Epithelial cell of prostate (primary cell): ENCODE measurements at regions not wholly inside any gene's neighbourhood (a gene's known extent, or its start where the extent isn't known, plus 50 kb on each side); places are given as distances from the start of the nearest gene placed in this dataset.
"Not testable (repeated sequence)": the region's sequence is repeated elsewhere in the genome, so short reads cannot be mapped to it uniquely, and the experiment has no call there.

Experiments used
- DNase-seq: peaks from one replicate; pipeline ENCODE4 v3.0.0-alpha.2; 2011; ENCODE audit warnings: low read depth, low spot score
- H3K27ac ChIP-seq: fragments of 450-650 bp; 2 replicates; pipeline ENCODE4 v1.5.1; 2017; ENCODE audit warnings: mild to moderate bottlenecking

DNA sequence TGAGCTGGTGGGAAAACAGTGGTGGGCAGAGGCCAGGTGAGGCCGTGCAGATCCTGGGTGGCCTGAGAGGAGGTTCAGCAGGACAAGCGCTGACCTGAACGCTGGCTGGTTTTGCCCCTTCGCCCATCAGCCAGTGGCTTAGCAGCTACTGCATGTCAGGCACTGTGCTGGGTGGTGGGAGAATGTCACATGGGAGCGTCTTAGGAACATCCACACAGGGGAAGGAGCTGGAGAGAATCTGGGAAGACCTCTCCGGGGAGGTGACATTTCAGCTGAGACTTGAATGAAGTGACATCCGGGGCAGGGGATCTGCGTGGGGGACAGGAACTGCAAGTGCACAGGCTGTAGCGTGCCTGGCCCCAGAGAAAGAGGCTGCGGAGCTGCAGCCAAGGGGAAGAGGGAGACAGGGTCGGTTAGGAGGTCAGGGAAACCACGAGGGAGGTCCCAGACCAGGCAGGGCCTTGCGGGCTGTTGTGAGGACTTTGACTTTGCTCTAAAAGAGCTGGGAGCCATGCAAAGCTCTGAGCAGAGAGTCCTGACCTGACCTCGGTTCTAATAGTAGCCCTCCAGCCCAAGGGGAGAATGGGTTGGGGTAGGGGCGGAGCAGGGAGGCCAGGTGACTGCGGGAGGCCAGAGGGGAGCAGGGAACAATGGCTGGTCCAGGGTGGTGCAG lies 156.8 kb upstream of the PTPN1 start:
- DNase-seq, result no peak
- H3K27ac ChIP-seq, result no peak overlapping the region

GRCh38 chr20:50354721-50355589 lies 155.2 kb upstream of the PTPN1 start:
- DNase-seq, result no peak
- H3K27ac ChIP-seq, result no peak overlapping the region

- no peak overlapping the region for H3K27ac ChIP-seq
- no peak for DNase-seq
Observed at GRCh38 chr20:50355590-50356524, 154.3 kb upstream of the PTPN1 start.

DNA sequence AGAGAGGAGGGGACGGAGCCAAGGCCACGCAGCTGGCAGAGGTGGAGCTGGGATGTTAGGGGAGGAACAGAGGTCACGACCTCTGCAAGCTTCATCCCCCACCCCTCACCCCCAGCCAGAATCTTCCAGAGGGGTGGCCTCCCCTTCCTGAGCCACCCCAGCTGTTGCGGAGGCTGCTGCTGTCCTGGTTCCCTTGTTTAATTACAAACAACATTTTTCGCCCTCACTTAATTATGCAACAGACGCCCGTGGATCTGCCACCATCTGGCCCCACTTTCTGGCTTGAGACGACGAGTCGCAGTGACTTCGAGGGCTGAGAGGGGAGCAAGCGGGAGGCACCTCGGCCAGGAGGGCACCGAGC lies 153.7 kb upstream of the PTPN1 start:
- no peak for DNase-seq
- H3K27ac ChIP-seq, result no peak overlapping the region

DNA sequence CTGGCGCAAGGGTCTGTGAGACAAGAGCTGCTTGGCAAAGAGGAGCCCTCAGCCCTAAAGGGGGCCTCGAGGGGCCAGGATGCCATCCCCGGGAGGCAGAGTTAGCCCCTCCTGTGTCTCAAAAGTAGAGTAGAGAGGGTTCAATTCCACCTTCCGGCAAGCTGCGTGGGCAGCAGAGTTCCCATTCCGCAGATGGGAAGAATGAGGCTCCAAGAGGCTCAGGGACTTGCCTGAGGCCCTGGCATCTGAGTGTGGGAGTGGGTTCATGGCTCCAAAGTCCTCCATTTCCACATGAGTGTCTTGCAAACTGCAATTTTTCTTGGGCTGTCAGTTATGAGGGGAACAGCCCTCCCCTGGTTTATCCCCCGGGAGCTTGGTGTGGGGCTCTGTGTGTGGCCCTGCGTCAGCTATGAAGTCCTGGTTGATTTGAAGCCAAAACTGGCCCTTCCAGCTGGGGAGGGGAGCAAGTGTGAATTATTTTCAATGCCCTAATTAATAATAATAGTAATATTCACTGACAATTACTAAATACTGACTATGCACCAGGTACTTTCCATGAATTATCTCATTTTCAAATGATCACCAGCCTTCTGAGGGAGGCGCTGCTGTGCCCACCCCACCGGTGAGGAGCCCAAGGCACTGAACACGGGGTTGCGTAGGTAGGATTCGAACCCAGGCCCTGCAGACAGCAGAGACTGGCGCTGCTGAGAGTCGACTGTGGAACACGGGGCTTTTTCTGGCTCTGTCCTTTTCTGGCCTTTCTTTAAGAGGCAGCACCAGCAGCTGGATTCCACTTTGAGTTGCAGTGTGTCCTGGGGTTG lies 153.0 kb upstream of the PTPN1 start:
- no peak overlapping the region for H3K27ac ChIP-seq

DNA sequence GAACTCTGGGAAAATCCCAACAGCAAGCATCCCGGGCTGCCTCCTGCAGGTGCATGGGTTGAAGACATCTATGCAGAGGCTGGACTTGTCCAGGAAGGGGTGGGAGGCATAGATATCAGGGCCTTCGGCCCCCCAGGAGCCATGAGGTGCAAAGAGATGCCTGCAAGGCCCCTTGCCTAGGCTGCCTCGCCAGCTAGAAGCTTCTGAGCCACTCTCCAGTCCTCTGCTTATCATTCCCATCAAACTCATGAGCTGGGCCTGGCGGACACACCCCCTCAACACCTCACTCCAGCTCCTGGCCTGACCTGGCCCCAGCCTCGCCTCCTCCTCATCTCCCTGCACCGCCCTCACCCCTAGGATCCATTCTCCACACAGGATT lies 152.4 kb upstream of the PTPN1 start:
- DNase-seq, result no peak
- no peak overlapping the region for H3K27ac ChIP-seq

More for the DNA sequence above, 153.0 kb upstream of the PTPN1 start:
- DNase-seq, result no peak

DNA sequence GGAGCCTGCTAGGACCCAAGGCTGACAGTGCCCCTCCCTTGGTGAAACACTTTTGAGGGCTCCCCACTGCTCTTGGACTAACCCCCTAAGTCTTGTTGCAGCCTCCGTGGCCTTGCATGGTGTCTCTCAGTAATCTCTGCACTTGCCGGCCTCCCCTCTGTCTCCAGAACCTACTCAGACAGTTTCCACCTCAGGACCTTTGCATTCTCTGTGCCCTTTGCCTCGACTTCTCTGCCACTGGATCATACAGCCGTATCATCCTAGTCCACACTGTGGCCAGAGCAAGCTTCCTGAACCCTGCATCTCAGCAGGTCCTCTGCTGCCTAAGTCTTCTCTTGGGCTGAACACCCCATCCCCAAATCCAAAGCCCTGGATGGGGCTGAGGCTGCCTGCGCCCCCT lies 152.0 kb upstream of the PTPN1 start:
- no peak for DNase-seq
- no peak overlapping the region for H3K27ac ChIP-seq

DNA sequence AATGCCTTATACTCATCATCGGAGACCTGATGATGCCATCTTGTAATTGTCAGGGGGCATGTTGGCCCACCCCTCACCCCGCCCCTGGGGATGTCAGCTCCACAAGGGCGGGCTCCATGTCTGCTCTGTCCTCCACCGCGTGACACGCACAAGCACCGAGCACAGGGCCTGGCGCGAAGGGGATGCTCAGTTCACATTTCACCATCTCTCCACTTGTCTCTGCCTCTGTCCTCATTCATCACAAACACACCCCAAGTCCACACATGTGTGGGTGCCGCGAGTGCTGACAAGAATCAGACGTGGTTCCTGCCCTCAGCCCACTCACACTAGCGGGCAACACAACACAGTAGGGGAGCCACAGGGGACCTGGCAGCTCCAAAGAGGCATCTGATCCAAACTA lies 151.2 kb upstream of the PTPN1 start:
- no peak overlapping the region for H3K27ac ChIP-seq
- DNase-seq, result no peak

GRCh38 chr20:50359607-50360217 lies 150.5 kb upstream of the PTPN1 start:
- DNase-seq, result no peak
- H3K27ac ChIP-seq, result no peak overlapping the region

- DNase-seq, result no peak
- H3K27ac ChIP-seq, result no peak overlapping the region
Observed at GRCh38 chr20:50360218-50360672, 149.9 kb upstream of the PTPN1 start.

DNA sequence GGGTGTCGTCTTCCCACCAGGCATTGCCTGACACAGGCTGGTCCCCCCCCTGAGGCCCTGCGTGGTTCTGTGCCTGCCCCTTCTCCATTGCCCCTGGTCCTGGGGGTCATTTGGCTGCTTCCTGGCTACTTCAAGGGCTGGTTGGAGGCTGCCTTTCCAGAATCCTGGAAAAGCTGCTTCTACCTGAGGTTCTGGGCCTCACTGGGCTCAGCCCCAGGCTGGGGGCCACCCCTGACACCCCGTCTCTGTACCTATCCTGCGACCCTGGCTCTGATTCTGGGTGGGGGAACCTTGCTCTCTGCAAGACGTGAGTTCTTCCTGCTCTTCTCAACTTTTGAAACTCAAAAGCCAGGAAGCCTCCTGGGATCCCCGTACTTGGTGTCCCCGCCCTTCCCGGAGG lies 149.3 kb upstream of the PTPN1 start:
- no peak for DNase-seq
- no peak overlapping the region for H3K27ac ChIP-seq

GRCh38 chr20:50362177-50362576 lies 148.0 kb upstream of the PTPN1 start:
- DNase-seq, H3K27ac ChIP-seq: not testable (repeated sequence)

DNA sequence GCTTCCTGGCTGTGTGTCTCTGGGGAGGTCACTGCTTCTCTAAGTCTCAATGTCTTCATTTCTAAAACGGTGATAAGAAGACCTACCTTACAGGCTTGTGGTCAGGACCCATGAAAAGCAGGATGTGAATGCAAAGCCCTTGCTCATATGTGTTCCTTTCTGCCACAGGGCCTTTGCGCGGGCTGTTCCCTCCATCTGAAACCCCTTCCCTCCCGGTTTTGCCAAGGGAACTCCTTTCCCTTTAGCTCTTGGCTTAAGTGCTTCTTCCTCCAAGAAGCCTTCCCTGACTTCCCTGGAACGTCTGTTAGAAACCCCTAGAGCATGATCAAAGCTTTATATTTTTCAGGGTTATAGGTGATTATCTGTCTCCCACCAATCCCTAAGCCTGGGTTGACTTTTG lies 147.2 kb upstream of the PTPN1 start:
- DNase-seq, result no peak
- H3K27ac ChIP-seq, result no peak overlapping the region

DNA sequence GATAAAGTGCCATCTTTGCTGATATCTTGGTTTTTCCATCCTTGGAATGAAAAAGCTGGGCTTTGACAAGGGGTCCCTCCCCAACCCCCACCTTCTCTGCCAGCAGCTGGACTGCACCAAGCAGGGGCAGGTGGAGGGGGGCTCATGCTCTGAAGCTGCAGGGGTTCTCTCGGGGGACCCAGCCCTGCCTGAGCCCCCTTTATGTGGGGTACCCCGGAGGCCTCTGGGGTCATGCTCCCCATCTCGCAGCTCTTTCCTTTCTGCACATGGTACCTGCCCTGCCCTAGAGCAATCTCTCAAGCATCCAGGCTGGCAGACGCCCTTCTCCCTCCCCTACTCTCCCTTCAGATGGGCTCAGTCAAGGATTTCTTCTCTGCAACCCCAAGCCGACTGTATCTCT lies 146.7 kb upstream of the PTPN1 start:
- H3K27ac ChIP-seq, result no peak overlapping the region
- DNase-seq, result no peak

DNA sequence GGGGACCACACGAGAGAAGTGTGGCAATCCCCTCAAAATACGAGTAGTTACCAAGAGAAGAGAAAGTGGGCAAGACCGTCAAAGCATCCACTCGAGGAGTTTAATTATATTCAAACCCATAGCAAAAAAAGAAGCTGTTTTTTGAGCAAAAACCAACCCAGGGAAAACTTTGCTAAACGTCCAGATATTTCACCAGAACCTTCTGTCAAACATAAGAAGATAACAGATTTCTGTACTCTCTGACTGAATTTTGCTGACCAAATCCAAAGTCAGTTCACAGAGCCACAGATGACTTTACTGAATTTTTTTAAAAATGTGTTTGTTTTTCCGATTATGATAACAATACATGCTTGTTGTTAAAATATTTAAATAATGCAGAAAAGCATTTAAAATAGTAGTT lies 145.6 kb upstream of the PTPN1 start:
- no peak for DNase-seq

DNA sequence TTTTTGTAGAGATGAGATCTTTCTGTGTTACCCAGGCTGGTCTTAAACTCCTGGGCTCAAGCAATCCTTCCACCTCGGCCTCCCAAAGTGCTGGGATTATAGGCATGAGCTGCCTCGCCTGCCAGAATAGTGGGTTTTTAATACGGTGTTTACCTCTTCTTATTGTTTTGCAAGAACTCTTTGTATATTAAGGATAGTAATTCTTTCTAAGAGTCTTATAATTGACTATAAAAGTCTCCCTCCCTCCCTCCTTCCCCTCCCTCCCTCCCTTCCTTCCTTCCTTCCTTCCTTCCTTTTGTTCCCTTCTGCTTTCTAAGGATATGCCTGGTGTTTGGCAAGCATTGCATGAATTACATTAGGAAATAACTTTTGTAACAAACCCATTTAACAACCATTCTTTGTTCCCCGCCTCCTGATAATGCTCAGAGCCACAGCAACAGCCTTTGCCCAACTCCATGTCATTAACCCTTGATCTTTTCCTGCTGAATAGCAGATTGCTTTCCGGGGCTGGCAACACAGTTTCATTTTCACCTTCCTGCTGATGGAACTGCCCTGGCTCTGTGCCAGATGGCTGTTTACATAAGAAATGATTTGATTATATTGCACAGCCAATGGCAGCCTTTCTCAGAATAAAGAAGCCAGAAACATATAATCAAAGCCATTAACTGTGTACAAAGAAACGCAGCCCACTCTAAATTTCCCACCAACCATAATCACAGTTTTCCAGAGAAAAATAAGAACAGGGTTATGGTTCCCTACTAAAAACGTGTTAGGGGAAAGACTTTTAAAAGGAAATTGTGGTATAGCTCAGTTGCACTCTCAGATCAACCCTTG lies 143.7 kb upstream of the PTPN1 start:
- H3K27ac ChIP-seq, result no peak overlapping the region
- DNase-seq, result peak; percentile 22

More for the DNA sequence above, 145.6 kb upstream of the PTPN1 start:
- no peak overlapping the region for H3K27ac ChIP-seq

- H3K27ac ChIP-seq, result no peak overlapping the region
- no peak for DNase-seq
Observed at GRCh38 chr20:50367104-50367674, 143.0 kb upstream of the PTPN1 start.

GRCh38 chr20:50367739-50368375 lies 142.3 kb upstream of the PTPN1 start:
- H3K27ac ChIP-seq, result no peak overlapping the region
- DNase-seq, result no peak
